Effector memory CD8-positive, alpha-beta T cell (primary cell): ENCODE measurements at regions not wholly inside any gene's neighbourhood (a gene's known extent, or its start where the extent isn't known, plus 50 kb on each side); places are given as distances from the start of the nearest gene placed in this dataset.
"Not testable (repeated sequence)": the region's sequence is repeated elsewhere in the genome, so short reads cannot be mapped to it uniquely, and the experiment has no call there.

ENCODE experiments used
- ATAC-seq: fragments of 150-1000 bp; cut with Tn5 transposase; replicated peaks from 2 replicates; pipeline ENCODE4 v1.10.0; 2021; ENCODE audit warnings: mild to moderate bottlenecking, moderate library complexity
- DNase-seq, 3 experiments: peaks; one replicate each; pipeline ENCODE4 v3.0.0; 2021
- H3K27ac Mint-ChIP-seq, 2 donors: one replicate each; pipeline ENCODE4 v1.8.0; 2022; ENCODE audit warnings: mild to moderate bottlenecking in 2 of 2, mixed read lengths in 2 of 2, moderate library complexity in 2 of 2
- H3K27me3 Mint-ChIP-seq, 2 donors: one replicate each; pipeline ENCODE4 v1.8.0; 2022; ENCODE audit warnings: mixed read lengths in 2 of 2
- H3K36me3 Mint-ChIP-seq: one replicate; pipeline ENCODE4 v1.8.0; 2022; ENCODE audit warnings: mild to moderate bottlenecking, moderate library complexity, mixed read lengths; ENCODE audit not compliant: insufficient read depth
- H3K4me1 Mint-ChIP-seq, 2 donors: one replicate each; pipeline ENCODE4 v1.8.0; 2022; ENCODE audit warnings: low read depth in 2 of 2, mixed read lengths in 2 of 2
- H3K4me3 Mint-ChIP-seq, 2 donors: one replicate each; pipeline ENCODE4 v1.8.0; 2022; ENCODE audit warnings: mild to moderate bottlenecking in 2 of 2, mixed read lengths in 2 of 2, moderate library complexity in 2 of 2
- H3K9me3 Mint-ChIP-seq, 2 donors: one replicate each; pipeline ENCODE4 v1.8.0; 2022; ENCODE audit warnings: mixed read lengths in 2 of 2

DNA sequence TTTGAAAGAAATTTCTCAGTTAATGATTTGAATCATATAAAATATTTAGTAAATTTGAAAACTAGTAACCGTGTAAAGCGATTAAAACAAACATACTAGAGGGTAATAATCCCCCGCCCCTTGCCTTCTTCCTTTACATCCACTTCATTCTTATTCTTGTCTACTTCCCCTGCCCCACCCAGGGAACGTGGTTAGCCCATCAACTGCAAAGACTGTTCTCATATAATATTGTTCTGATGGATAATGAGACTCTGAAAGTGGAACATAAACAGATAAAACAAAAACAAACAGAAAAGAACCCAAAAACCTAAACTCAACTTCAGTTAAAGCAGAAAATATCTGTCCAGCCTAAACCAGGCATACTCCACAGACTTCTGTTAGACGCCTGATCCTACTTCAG lies 108.1 kb upstream of the GTF2H2C_2 start:
- not testable (repeated sequence) for H3K27me3 Mint-ChIP-seq, H3K4me1 Mint-ChIP-seq, H3K4me3 Mint-ChIP-seq, ATAC-seq, H3K27ac Mint-ChIP-seq, H3K9me3 Mint-ChIP-seq, H3K36me3 Mint-ChIP-seq
- DNase-seq: peak in 1 of 3 experiments; percentile 0
